Loucy (cell line): ENCODE measurements at regions not wholly inside any gene's neighbourhood (a gene's known extent, or its start where the extent isn't known, plus 50 kb on each side); places are given as distances from the start of the nearest gene placed in this dataset.
"Not testable (repeated sequence)": the region's sequence is repeated elsewhere in the genome, so short reads cannot be mapped to it uniquely, and the experiment has no call there.

Experiments
- H2AFZ ChIP-seq: fragments of 200-600 bp; sonication (generic); 2 replicates; pipeline ENCODE4 v1.6.0; 2016; ENCODE audit warnings: antibody characterized with exemption, mild to moderate bottlenecking, low read length, moderate library complexity
- H3F3A ChIP-seq: fragments of 200-600 bp; 2 replicates; pipeline ENCODE4 v1.6.0; 2016; ENCODE audit warnings: antibody characterized with exemption, low read depth, mild to moderate bottlenecking
- H3K27me3 ChIP-seq: fragments of 200-600 bp; sonication (generic); 2 replicates; pipeline ENCODE4 v1.6.1; 2014; ENCODE audit warnings: low read length, mild to moderate bottlenecking; ENCODE audit not compliant: insufficient read depth, poor library complexity, severe bottlenecking
- H3K36me3 ChIP-seq: fragments of 200-600 bp; sonication (generic); 2 replicates; pipeline ENCODE4 v1.6.1; 2016; ENCODE audit warnings: low read length; ENCODE audit not compliant: insufficient read depth
- H3K4me1 ChIP-seq: fragments of 200-600 bp; sonication (generic); 2 replicates; pipeline ENCODE4 v1.5.1; 2014; ENCODE audit warnings: low read length, mild to moderate bottlenecking; ENCODE audit not compliant: insufficient read depth, poor library complexity, severe bottlenecking
- H3K4me2 ChIP-seq: fragments of 200-600 bp; sonication (generic); 2 replicates; pipeline ENCODE4 v1.6.0; 2014; ENCODE audit warnings: antibody characterized with exemption, low read length, low read depth, mild to moderate bottlenecking; ENCODE audit not compliant: poor library complexity, severe bottlenecking
- H3K4me3 ChIP-seq: fragments of 200-600 bp; sonication (generic); 2 replicates; pipeline ENCODE4 v1.5.1; 2014; ENCODE audit warnings: low read length, mild to moderate bottlenecking, mixed read lengths; ENCODE audit not compliant: poor library complexity, severe bottlenecking
- H3K79me2 ChIP-seq: fragments of 200-600 bp; sonication (generic); 2 replicates; pipeline ENCODE4 v1.6.1; 2014; ENCODE audit warnings: low read length; ENCODE audit not compliant: insufficient read depth
- H3K9ac ChIP-seq: fragments of 200-600 bp; sonication (generic); 2 replicates; pipeline ENCODE4 v1.6.0; 2014; ENCODE audit warnings: mild to moderate bottlenecking, low read depth, low read length, moderate library complexity; ENCODE audit not compliant: poor library complexity, severe bottlenecking
- H3K9me2 ChIP-seq: fragments of 200-600 bp; sonication (generic); replicated peaks from 2 replicates; pipeline ENCODE4 v1.6.1; 2016; ENCODE audit warnings: low read depth, low read length, mixed read lengths
- H3K9me3 ChIP-seq: fragments of 200-600 bp; sonication (generic); 2 replicates; pipeline ENCODE4 v1.6.1; 2014; ENCODE audit warnings: mild to moderate bottlenecking, antibody characterized with exemption, low read length, low read depth; ENCODE audit not compliant: insufficient read depth
- H4K20me1 ChIP-seq: fragments of 200-600 bp; sonication (generic); 2 replicates; pipeline ENCODE4 v1.6.0; 2014; ENCODE audit warnings: antibody characterized with exemption, low read length, mild to moderate bottlenecking; ENCODE audit not compliant: insufficient read depth, poor library complexity, severe bottlenecking
- EZH2phosphoT487 ChIP-seq: fragments of 200-600 bp; IDR thresholded peaks from 2 replicates; pipeline ENCODE4 v1.6.1; 2018; ENCODE audit warnings: antibody characterized with exemption, mild to moderate bottlenecking, moderate library complexity, borderline replicate concordance
- TF ChIP-seq, protein P1 (sequence below): fragments of 200-600 bp; sonication (generic); conservative IDR thresholded peaks from 2 replicates; pipeline ENCODE4 v1.5.1; 2014; ENCODE audit warnings: mild to moderate bottlenecking, antibody characterized with exemption, low read length

GRCh38 chr6:27545271-27546046, 72.6 kb upstream of the ZNF184 start:
- TF ChIP-seq, protein P1, sequence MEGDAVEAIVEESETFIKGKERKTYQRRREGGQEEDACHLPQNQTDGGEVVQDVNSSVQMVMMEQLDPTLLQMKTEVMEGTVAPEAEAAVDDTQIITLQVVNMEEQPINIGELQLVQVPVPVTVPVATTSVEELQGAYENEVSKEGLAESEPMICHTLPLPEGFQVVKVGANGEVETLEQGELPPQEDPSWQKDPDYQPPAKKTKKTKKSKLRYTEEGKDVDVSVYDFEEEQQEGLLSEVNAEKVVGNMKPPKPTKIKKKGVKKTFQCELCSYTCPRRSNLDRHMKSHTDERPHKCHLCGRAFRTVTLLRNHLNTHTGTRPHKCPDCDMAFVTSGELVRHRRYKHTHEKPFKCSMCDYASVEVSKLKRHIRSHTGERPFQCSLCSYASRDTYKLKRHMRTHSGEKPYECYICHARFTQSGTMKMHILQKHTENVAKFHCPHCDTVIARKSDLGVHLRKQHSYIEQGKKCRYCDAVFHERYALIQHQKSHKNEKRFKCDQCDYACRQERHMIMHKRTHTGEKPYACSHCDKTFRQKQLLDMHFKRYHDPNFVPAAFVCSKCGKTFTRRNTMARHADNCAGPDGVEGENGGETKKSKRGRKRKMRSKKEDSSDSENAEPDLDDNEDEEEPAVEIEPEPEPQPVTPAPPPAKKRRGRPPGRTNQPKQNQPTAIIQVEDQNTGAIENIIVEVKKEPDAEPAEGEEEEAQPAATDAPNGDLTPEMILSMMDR: no peak
- TF ChIP-seq EZH2phosphoT487: no peak
- Histone ChIP-seq H3K4me2 (no peak overlapping the region), H3K9ac (no peak overlapping the region), H3F3A (no peaks in the 10 kb centered on the region), H3K79me2 (no peaks in the 10 kb centered on the region), H4K20me1 (no peaks in the 10 kb centered on the region), H3K4me3 (no peak overlapping the region), H3K9me2 (no peaks in the 10 kb centered on the region), H2AFZ (no peak overlapping the region), H3K9me3 (peaks cover 2% of the 10 kb centered on the region; the same call in 1 of the 2 replicates), H3K36me3 (no peaks in the 10 kb centered on the region), H3K27me3 (no peaks in the 10 kb centered on the region), H3K4me1 (no peaks in the 10 kb centered on the region)

GRCh38 chr6:27544612-27545260, 71.8 kb upstream of the ZNF184 start:
- Histone ChIP-seq H3K27me3 (no peaks in the 10 kb centered on the region), H3K79me2 (no peaks in the 10 kb centered on the region), H3K9me3 (peaks cover 2% of the 10 kb centered on the region; the same call in 1 of the 2 replicates), H4K20me1 (no peaks in the 10 kb centered on the region), H3K4me1 (no peaks in the 10 kb centered on the region), H3K4me2 (no peak overlapping the region), H3K36me3 (no peaks in the 10 kb centered on the region), H3F3A (no peaks in the 10 kb centered on the region), H3K9ac (no peak overlapping the region), H3K9me2 (no peaks in the 10 kb centered on the region), H3K4me3 (no peak overlapping the region), H2AFZ (no peak overlapping the region)
- TF ChIP-seq, protein P1: no peak
- TF ChIP-seq EZH2phosphoT487: no peak

GRCh38 chr6:27544135-27544534, 71.2 kb upstream of the ZNF184 start:
- H3K4me1 ChIP-seq, H3K36me3 ChIP-seq, H3K4me3 ChIP-seq, H3K9ac ChIP-seq, H4K20me1 ChIP-seq, H2AFZ ChIP-seq, H3K27me3 ChIP-seq, H3F3A ChIP-seq, H3K79me2 ChIP-seq, H3K4me2 ChIP-seq, H3K9me2 ChIP-seq, H3K9me3 ChIP-seq: not testable (repeated sequence)
